ENCODE measurements at regions not wholly inside any gene's neighbourhood (a gene's known extent, or its start where the extent isn't known, plus 50 kb on each side); places are given as distances from the start of the nearest gene placed in this dataset.

DNA sequence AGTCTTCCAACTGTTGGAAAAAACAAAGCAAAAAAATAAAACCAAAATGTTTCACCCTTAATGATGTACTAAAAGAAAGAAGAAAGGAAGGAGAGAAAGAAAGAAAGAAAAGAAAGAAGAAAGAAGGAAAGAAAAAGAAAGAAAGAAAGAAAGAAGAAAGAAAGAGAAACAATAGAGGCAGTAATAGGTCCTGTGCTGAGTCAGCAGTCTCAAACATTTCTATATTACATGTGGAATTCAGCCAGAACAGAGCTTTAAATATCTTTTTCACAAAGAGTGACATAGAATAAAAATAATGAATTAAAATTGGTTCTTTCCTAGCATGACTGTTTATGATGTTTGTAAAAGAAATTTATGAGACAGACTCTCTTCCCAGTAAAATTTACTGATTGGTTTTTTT is 1135.3 kb upstream of the CDH8 start:
- TF ChIP-seq, protein P1, sequence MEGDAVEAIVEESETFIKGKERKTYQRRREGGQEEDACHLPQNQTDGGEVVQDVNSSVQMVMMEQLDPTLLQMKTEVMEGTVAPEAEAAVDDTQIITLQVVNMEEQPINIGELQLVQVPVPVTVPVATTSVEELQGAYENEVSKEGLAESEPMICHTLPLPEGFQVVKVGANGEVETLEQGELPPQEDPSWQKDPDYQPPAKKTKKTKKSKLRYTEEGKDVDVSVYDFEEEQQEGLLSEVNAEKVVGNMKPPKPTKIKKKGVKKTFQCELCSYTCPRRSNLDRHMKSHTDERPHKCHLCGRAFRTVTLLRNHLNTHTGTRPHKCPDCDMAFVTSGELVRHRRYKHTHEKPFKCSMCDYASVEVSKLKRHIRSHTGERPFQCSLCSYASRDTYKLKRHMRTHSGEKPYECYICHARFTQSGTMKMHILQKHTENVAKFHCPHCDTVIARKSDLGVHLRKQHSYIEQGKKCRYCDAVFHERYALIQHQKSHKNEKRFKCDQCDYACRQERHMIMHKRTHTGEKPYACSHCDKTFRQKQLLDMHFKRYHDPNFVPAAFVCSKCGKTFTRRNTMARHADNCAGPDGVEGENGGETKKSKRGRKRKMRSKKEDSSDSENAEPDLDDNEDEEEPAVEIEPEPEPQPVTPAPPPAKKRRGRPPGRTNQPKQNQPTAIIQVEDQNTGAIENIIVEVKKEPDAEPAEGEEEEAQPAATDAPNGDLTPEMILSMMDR (IDR thresholded peaks at IDR 0.05; ENCODE audit: low read depth, low read length) = no peak
- peaks cover 2% of the 10 kb centered on the region for H3K27me3 ChIP-seq (ENCODE audit: insufficient read depth, low read depth, severe bottlenecking)
- H3K36me3 ChIP-seq = no peaks in the 10 kb centered on the region
- DNase-seq = no peak
- H3K4me3 ChIP-seq (ENCODE audit: low read depth, low read length) = no peak overlapping the region
- H3K9me3 ChIP-seq (ENCODE audit: severe bottlenecking) = no peaks in the 10 kb centered on the region
- H3K27ac ChIP-seq = no peak overlapping the region

DNA sequence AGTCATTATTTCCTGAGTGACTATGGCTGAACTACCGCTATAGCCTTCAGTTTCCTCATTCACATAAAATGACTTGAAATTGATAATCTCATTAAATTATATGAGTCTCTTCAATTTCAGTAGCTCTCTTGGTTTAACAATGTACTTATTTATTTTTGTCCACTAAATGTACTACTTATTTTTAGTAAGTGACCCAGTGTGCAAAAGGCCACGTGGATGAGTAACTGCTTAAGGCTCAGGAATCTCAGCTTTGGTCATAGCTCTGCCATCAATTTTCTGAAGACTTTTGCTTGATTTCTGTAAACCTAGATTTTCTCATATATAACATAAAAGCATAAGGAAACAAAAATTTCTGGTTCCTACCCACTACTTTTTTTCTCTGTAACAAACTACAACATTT is 1132.9 kb upstream of the CDH8 start:
- H3K4me3 ChIP-seq (ENCODE audit: low read depth, low read length) = no peak overlapping the region
- peaks cover 2% of the 10 kb centered on the region for H3K27me3 ChIP-seq (ENCODE audit: insufficient read depth, low read depth, severe bottlenecking)
- H3K27ac ChIP-seq = no peak overlapping the region
- no peak for DNase-seq
- TF ChIP-seq, protein P1 (IDR thresholded peaks at IDR 0.05; ENCODE audit: low read depth, low read length) = no peak
- H3K9me3 ChIP-seq (ENCODE audit: severe bottlenecking) = no peaks in the 10 kb centered on the region
- no peaks in the 10 kb centered on the region for H3K36me3 ChIP-seq

DNA sequence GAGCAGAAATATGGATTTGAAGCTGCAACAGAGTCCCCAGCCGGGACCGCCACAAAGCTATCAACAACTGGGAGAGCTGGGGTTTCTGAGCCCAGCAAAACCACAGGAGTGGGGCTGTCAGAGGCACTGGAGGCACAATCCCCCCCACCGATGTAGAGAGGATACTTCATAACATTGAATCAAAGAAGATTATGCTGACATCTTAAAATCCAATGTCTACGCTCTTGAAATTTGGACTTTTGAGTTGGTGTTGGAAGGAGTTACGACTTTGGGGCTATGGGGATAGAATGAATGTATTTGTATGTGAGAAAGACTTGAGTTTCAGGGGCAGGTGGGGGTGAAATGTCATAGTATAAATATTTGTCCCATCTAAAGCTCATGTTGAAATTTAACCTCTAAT is 1121.6 kb upstream of the CDH8 start:
- Histone ChIP-seq H3K27ac (no peak overlapping the region), H3K27me3 (ENCODE audit: insufficient read depth, low read depth, severe bottlenecking) (peaks cover 2% of the 10 kb centered on the region), H3K9me3 (ENCODE audit: severe bottlenecking) (no peaks in the 10 kb centered on the region), H3K36me3 (no peaks in the 10 kb centered on the region), H3K4me3 (ENCODE audit: low read depth, low read length) (no peak overlapping the region)
- TF ChIP-seq, protein P1 (IDR thresholded peaks at IDR 0.05; ENCODE audit: low read depth, low read length) = no peak
- no peak for DNase-seq

DNA sequence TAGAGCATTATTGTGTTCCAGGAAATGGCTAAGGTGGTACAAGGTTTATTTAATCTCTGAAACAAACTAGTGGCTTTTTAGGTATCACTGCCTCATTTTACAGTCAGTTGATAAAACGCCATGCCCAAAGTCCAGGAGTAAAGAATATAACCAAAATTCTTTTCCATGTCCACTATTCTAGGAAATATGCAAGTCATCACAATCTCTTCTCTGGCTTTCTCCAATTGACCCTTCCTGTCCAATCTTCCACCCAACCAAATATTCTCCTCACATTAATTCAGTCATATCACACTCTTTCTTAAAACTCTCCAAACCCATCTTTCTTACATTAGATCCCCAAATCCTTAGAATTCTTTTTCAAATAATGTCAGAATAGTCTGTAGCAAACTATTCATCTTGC is 1110.0 kb upstream of the CDH8 start:
- H3K4me3 ChIP-seq (ENCODE audit: low read depth, low read length) = no peak overlapping the region
- H3K9me3 ChIP-seq (ENCODE audit: severe bottlenecking) = no peaks in the 10 kb centered on the region
- TF ChIP-seq, protein P1 (IDR thresholded peaks at IDR 0.05; ENCODE audit: low read depth, low read length) = no peak
- no peak for DNase-seq
- no peak overlapping the region for H3K27ac ChIP-seq
- peaks cover 17% of the 10 kb centered on the region for H3K27me3 ChIP-seq (ENCODE audit: insufficient read depth, low read depth, severe bottlenecking)
- H3K36me3 ChIP-seq = no peaks in the 10 kb centered on the region

DNA sequence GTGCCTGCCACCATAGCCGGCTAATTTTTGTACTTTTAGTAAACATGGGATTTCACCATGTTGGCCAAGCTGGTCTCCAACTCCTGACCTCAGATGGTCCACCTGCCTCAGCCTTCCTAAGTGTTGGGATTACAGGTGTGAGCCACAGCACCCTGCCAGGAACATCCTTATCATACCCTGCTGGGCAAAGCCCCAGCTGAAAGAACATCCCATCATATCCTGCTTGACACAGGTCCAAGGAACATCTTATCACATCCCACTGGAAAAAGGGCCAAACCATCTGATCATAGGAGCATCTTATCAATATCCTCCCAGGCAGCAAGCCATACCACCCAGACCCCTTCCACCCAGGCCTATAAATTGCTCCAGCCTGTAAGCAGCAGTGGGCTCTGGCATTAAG is 1109.2 kb upstream of the CDH8 start:
- H3K4me3 ChIP-seq (ENCODE audit: low read depth, low read length) = no peak overlapping the region
- peaks cover 17% of the 10 kb centered on the region for H3K27me3 ChIP-seq (ENCODE audit: insufficient read depth, low read depth, severe bottlenecking)
- no peaks in the 10 kb centered on the region for H3K9me3 ChIP-seq (ENCODE audit: severe bottlenecking)
- no peak overlapping the region for H3K27ac ChIP-seq
- no peak for DNase-seq
- TF ChIP-seq, protein P1 (IDR thresholded peaks at IDR 0.05; ENCODE audit: low read depth, low read length) = no peak
- no peaks in the 10 kb centered on the region for H3K36me3 ChIP-seq

DNA sequence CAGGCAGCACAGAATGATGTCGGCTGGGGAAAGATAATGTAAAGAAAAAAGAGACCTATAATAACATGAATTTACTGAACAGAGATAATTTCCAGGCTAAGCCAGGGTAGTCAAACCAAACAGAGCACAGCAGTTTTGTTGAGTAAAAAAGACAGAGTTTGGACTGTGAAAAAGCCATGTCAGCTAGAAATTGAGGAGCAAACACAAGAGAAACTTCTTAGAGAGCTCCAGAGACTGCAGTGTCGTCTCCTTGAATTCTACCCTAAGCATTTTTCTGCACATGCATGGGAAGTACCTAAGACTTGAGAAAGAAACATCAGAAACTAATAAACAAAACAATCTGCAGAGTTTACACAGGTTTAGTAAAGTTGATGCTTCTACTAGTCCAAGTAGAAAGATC is 1098.8 kb upstream of the CDH8 start:
- H3K9me3 ChIP-seq (ENCODE audit: severe bottlenecking) = no peaks in the 10 kb centered on the region
- no peak for DNase-seq
- no peak overlapping the region for H3K4me3 ChIP-seq (ENCODE audit: low read depth, low read length)
- no peak overlapping the region for H3K27ac ChIP-seq
- no peaks in the 10 kb centered on the region for H3K36me3 ChIP-seq
- TF ChIP-seq, protein P1 (IDR thresholded peaks at IDR 0.05; ENCODE audit: low read depth, low read length) = no peak
- H3K27me3 ChIP-seq (ENCODE audit: insufficient read depth, low read depth, severe bottlenecking) = peaks cover 12% of the 10 kb centered on the region
